ENCODE measurements at regions not wholly inside any gene's neighbourhood (a gene's known extent, or its start where the extent isn't known, plus 50 kb on each side); places are given as distances from the start of the nearest gene placed in this dataset.

DNA sequence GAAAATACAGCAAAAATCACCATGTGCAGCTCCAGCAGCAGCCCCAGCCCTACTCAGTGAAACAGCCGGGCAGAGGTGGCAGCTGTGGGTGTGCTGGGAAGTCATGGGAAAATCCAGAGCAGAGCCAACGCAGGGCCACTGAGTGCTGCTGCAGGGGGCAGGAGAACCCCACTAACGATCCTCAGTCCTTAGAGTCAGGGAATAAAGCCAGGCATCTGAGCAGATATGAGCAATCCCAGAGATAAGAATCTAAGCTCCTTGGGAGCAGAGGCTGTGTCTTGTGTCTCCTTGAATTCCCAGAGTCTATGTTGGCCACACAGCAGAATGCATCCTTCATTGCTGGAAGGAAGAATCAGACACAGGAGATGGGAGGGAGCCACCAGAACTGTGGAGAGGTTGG is 493.1 kb upstream of the MAP3K7 start:
- TF ChIP-seq, protein P1, sequence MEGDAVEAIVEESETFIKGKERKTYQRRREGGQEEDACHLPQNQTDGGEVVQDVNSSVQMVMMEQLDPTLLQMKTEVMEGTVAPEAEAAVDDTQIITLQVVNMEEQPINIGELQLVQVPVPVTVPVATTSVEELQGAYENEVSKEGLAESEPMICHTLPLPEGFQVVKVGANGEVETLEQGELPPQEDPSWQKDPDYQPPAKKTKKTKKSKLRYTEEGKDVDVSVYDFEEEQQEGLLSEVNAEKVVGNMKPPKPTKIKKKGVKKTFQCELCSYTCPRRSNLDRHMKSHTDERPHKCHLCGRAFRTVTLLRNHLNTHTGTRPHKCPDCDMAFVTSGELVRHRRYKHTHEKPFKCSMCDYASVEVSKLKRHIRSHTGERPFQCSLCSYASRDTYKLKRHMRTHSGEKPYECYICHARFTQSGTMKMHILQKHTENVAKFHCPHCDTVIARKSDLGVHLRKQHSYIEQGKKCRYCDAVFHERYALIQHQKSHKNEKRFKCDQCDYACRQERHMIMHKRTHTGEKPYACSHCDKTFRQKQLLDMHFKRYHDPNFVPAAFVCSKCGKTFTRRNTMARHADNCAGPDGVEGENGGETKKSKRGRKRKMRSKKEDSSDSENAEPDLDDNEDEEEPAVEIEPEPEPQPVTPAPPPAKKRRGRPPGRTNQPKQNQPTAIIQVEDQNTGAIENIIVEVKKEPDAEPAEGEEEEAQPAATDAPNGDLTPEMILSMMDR (conservative IDR thresholded peaks at IDR 0.05 in 1 of 2, IDR thresholded peaks at IDR 0.05 in 1 of 2; ENCODE audit: extremely low read depth in 1 of 2, insufficient read depth in 1 of 2, low read depth in 1 of 2, low read length in 2 of 2), result no peak
- TF ChIP-seq EZH2 (IDR thresholded peaks at IDR 0.05; ENCODE audit: borderline replicate concordance, low read length), result no peak

All from mammary epithelial cell (primary cell).